HL-60 (cell line): ENCODE measurements at regions not wholly inside any gene's neighbourhood (a gene's known extent, or its start where the extent isn't known, plus 50 kb on each side); places are given as distances from the start of the nearest gene placed in this dataset.
"Not testable (repeated sequence)": the region's sequence is repeated elsewhere in the genome, so short reads cannot be mapped to it uniquely, and the experiment has no call there.

Source experiments
- DNase-seq, 2 experiments: peaks; one replicate each; pipeline ENCODE4 v3.0.0-alpha.2; 2010 to 2020; ENCODE audit warnings: low read depth in 1 of 2, low spot score in 1 of 2
- H3K27ac ChIP-seq: fragments of 250-450 bp; sonication (Bioruptor Pico); replicated peaks from 2 replicates; pipeline ENCODE4 v1.5.1; 2020; ENCODE audit warnings: mild to moderate bottlenecking, moderate library complexity
- H3K27me3 ChIP-seq: fragments of 250-450 bp; sonication (Bioruptor Pico); 2 replicates; pipeline ENCODE4 v1.5.1; 2021; ENCODE audit warnings: mild to moderate bottlenecking, moderate library complexity; ENCODE audit not compliant: insufficient read depth, poor library complexity, severe bottlenecking
- H3K4me3 ChIP-seq: replicated peaks from 2 replicates; pipeline ENCODE4 v1.5.1; 2011; ENCODE audit warnings: mild to moderate bottlenecking, control low read depth, low read length; ENCODE audit not compliant: insufficient read depth
- GABPA ChIP-seq: IDR thresholded peaks from 2 replicates; pipeline ENCODE4 v1.6.1; 2012; ENCODE audit warnings: low read depth
- POLR2AphosphoS5 ChIP-seq: IDR thresholded peaks from 2 replicates; pipeline ENCODE4 v1.6.1; 2012; ENCODE audit warnings: low read depth
- SPI1 ChIP-seq: IDR thresholded peaks from 2 replicates; pipeline ENCODE4 v1.6.1; 2012; ENCODE audit warnings: low read depth, mild to moderate bottlenecking, borderline replicate concordance
- TF ChIP-seq, protein P1 (sequence below): IDR thresholded peaks from one replicate; pipeline ENCODE4 v1.5.1; 2011; ENCODE audit warnings: low read length, control low read depth, inconsistent platforms; ENCODE audit not compliant: insufficient read depth
- TF ChIP-seq, protein P2 (sequence below): IDR thresholded peaks from 2 replicates; pipeline ENCODE4 v1.6.1; 2012; ENCODE audit warnings: low read depth; ENCODE audit not compliant: insufficient replicate concordance

DNA sequence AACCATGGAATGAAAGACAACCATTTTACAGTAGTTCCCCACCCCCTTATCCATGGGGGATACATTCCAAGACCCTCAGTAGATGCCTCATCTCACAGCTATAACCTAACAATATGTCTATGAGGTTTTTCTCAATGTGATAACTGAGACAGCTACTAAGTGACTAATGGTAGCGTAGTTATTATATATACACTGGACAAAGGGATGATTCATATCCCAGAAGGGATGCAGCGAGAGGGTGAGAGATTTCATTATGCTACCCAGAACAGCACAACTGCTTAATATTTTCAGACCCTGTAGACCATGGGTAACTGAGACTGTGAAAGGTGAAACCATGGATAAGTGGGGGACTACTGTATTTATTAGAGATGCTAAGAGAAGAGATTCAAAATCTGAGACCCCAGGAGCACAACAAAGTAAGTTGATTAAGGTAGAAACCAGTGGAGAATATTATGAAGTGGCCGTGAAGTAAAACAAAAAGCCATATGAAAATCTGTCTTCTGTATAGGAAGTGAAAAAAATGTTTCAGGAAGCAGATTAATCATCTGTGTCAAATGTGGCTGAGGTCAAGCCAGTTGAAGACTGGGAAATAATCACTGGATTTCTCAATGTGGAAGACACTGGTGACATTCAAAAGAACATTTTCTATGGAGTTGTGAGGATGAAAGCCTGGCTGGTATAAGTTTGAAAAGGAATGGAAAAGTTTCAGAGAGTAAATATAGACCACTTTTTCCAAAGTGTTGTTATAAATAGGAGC lies 77.2 kb downstream of the RPL10L start:
- TF ChIP-seq POLR2AphosphoS5 (no peak), GABPA (no peak), SPI1 (no peak)
- TF ChIP-seq, protein P1, sequence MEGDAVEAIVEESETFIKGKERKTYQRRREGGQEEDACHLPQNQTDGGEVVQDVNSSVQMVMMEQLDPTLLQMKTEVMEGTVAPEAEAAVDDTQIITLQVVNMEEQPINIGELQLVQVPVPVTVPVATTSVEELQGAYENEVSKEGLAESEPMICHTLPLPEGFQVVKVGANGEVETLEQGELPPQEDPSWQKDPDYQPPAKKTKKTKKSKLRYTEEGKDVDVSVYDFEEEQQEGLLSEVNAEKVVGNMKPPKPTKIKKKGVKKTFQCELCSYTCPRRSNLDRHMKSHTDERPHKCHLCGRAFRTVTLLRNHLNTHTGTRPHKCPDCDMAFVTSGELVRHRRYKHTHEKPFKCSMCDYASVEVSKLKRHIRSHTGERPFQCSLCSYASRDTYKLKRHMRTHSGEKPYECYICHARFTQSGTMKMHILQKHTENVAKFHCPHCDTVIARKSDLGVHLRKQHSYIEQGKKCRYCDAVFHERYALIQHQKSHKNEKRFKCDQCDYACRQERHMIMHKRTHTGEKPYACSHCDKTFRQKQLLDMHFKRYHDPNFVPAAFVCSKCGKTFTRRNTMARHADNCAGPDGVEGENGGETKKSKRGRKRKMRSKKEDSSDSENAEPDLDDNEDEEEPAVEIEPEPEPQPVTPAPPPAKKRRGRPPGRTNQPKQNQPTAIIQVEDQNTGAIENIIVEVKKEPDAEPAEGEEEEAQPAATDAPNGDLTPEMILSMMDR = no peak
- TF ChIP-seq, protein P2, sequence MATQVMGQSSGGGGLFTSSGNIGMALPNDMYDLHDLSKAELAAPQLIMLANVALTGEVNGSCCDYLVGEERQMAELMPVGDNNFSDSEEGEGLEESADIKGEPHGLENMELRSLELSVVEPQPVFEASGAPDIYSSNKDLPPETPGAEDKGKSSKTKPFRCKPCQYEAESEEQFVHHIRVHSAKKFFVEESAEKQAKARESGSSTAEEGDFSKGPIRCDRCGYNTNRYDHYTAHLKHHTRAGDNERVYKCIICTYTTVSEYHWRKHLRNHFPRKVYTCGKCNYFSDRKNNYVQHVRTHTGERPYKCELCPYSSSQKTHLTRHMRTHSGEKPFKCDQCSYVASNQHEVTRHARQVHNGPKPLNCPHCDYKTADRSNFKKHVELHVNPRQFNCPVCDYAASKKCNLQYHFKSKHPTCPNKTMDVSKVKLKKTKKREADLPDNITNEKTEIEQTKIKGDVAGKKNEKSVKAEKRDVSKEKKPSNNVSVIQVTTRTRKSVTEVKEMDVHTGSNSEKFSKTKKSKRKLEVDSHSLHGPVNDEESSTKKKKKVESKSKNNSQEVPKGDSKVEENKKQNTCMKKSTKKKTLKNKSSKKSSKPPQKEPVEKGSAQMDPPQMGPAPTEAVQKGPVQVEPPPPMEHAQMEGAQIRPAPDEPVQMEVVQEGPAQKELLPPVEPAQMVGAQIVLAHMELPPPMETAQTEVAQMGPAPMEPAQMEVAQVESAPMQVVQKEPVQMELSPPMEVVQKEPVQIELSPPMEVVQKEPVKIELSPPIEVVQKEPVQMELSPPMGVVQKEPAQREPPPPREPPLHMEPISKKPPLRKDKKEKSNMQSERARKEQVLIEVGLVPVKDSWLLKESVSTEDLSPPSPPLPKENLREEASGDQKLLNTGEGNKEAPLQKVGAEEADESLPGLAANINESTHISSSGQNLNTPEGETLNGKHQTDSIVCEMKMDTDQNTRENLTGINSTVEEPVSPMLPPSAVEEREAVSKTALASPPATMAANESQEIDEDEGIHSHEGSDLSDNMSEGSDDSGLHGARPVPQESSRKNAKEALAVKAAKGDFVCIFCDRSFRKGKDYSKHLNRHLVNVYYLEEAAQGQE = no peak
- no peak for DNase-seq
- no peaks in the 10 kb centered on the region for H3K27me3 ChIP-seq
- H3K27ac ChIP-seq = no peak overlapping the region
- no peak overlapping the region for H3K4me3 ChIP-seq

DNA sequence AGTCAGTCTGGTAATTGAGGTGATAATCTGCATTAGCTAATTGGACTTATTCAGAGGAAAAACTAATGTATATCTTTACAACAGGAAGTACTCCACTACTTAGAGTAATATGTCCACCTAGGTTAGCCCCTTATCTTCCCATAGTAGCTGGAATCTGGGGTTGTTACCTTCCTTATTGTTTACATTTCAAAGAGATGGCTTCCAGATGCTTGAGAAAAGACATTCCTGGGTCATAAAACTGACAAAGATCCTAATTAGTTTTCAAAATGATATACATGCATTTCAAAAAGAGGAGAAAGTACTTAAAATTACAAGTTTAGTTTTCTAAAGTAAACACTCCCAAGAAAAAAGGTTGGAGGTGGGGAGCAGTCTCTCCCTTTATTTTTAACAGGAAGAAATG lies 78.1 kb downstream of the RPL10L start:
- Histone ChIP-seq H3K4me3 (no peak overlapping the region), H3K27me3 (no peaks in the 10 kb centered on the region), H3K27ac (no peak overlapping the region)
- TF ChIP-seq, protein P2 = no peak
- TF ChIP-seq, protein P1 = no peak
- TF ChIP-seq SPI1 (no peak), POLR2AphosphoS5 (no peak), GABPA (no peak)
- DNase-seq = no peak

DNA sequence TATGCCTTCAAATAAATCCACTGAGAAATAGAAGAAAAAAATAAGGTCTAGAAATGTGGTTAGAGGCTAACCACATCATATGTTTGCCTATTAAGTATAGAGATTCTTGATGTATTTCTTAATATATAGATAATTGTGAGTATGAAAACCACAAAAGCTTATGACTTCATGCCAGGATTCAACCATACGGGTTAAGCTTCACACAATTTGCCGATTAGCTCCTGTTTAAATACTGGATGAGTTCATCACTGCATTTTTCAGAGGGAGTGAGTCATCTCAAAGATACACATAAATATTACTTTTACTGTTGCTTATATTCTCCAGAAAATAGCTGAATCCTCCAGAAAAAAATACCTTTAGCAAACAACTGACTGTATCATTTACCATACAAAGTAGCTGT lies 79.6 kb downstream of the RPL10L start:
- no peaks in the 10 kb centered on the region for H3K27me3 ChIP-seq

DNA sequence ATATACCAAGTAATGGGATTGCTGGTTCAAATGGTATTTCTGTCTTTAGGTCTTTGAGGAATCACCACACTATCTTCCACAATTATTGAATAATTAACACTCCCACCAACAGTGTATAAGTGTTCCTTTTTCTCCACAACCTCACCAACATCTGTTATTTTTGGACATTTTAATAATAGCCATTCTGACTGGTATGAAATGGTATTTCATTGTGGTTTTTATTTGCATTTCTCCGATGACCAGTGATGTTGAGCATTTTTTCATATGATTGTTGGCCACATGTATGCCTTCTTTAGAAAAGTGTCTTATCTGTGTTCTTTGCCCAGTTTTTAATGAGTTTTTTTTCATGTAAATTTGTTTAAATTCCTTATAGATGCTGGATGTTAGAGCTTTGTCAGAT lies 83.4 kb downstream of the RPL10L start:
- DNase-seq, H3K27ac ChIP-seq, H3K27me3 ChIP-seq, H3K4me3 ChIP-seq: not testable (repeated sequence)

More for the DNA sequence above, 79.6 kb downstream of the RPL10L start:
- no peak for TF ChIP-seq SPI1
- TF ChIP-seq, protein P1 = no peak
- no peak for TF ChIP-seq POLR2AphosphoS5
- TF ChIP-seq GABPA = no peak
- no peak overlapping the region for H3K27ac ChIP-seq
- H3K4me3 ChIP-seq = no peak overlapping the region
- no peak for DNase-seq
